Right lobe of liver (tissue), 6 donors: ENCODE measurements at regions not wholly inside any gene's neighbourhood (a gene's known extent, or its start where the extent isn't known, plus 50 kb on each side); places are given as distances from the start of the nearest gene placed in this dataset.

Source experiments
- ATAC-seq, 4 donors: fragments of 200-7000 bp; cut with Tn5 transposase; one replicate each; pipeline ENCODE4 v1.9.1; 2020; ENCODE audit warnings: mild to moderate bottlenecking in 4 of 4, moderate library complexity in 4 of 4
- DNase-seq, 3 donors: peaks; one replicate each; pipeline ENCODE4 v3.0.0-alpha.2; 2020
- H3K27ac ChIP-seq, 3 donors: fragments of 200-600 bp; one replicate each; pipeline ENCODE4 v1.8.0; 2022
- H3K27me3 ChIP-seq, 2 donors: fragments of 200-600 bp; one replicate each; pipeline ENCODE4 v1.8.0; 2022
- H3K36me3 ChIP-seq, 4 donors: fragments of 200-600 bp; sonication (generic) in 1 of 4; one replicate each; pipeline versions ENCODE4 v1.5.1 to v1.8.0; 2017 to 2022; ENCODE audit warnings: control low read depth in 1 of 4
- H3K4me1 ChIP-seq, 4 donors: fragments of 200-600 bp; sonication (generic) in 1 of 4; one replicate each; pipeline versions ENCODE4 v1.5.1 to v1.8.0; 2017 to 2022; ENCODE audit warnings: control low read depth in 1 of 4
- H3K4me3 ChIP-seq, 3 donors: fragments of 200-600 bp; one replicate each; pipeline ENCODE4 v1.8.0; 2022
- H3K9me3 ChIP-seq, 4 donors: fragments of 200-600 bp; sonication (generic) in 1 of 4; one replicate each; pipeline versions ENCODE4 v1.5.1 to v1.8.0; 2017 to 2022; ENCODE audit warnings: control low read depth in 1 of 4
- POLR2A ChIP-seq: fragments of 450-650 bp; IDR thresholded peaks from one replicate; pipeline ENCODE4 v1.6.1; 2017; ENCODE audit warnings: antibody characterized with exemption, mild to moderate bottlenecking
- WGBS: methylation state at CpG from one replicate; pipeline ENCODE4 v1.1.6; 2018; ENCODE audit warnings: low coverage, low lambda C conversion rate; ENCODE audit not compliant: insufficient coverage; ENCODE audit errors: missing lambda C conversion rate; 5-methylcytosine and 5-hydroxymethylcytosine counted together
- intact Hi-C, 2 donors: fragments of 100-400 bp; cut with DNase I; formaldehyde crosslinking; loops; one replicate each; pipeline versions ENCODE4 v1.11.2 to v1.14.1; 2022
- TF ChIP-seq, protein P1 (sequence below), 4 donors: fragments of 200-600 bp in 3 of 4; fragments of 450-650 bp in 1 of 4; IDR thresholded peaks; one replicate each; pipeline versions ENCODE4 v1.5.1 to v1.8.0; 2016 to 2022; ENCODE audit warnings: antibody characterized with exemption in 4 of 4, mild to moderate bottlenecking in 2 of 4
- donor health status: DM: no; HTN: yes; CAD: no.
- donor health status: DM: no; HTN: no; CAD: no.
- donor health status: DM: no; HTN: no; CAD: no.
- donor health status: DM: no; HTN: yes; CAD: no.
- donor health status: DM: no; HTN: yes; CAD: no.

- TF ChIP-seq POLR2A = no peak
- TF ChIP-seq, protein P1, sequence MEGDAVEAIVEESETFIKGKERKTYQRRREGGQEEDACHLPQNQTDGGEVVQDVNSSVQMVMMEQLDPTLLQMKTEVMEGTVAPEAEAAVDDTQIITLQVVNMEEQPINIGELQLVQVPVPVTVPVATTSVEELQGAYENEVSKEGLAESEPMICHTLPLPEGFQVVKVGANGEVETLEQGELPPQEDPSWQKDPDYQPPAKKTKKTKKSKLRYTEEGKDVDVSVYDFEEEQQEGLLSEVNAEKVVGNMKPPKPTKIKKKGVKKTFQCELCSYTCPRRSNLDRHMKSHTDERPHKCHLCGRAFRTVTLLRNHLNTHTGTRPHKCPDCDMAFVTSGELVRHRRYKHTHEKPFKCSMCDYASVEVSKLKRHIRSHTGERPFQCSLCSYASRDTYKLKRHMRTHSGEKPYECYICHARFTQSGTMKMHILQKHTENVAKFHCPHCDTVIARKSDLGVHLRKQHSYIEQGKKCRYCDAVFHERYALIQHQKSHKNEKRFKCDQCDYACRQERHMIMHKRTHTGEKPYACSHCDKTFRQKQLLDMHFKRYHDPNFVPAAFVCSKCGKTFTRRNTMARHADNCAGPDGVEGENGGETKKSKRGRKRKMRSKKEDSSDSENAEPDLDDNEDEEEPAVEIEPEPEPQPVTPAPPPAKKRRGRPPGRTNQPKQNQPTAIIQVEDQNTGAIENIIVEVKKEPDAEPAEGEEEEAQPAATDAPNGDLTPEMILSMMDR (IDR thresholded peaks at IDR 0.05) = no peak
- H3K4me1 ChIP-seq = no peaks in the 10 kb centered on the region
- H3K4me3 ChIP-seq = no peak overlapping the region
- H3K9me3 ChIP-seq = no peaks in the 10 kb centered on the region
- DNase-seq = no peak
- H3K36me3 ChIP-seq = no peaks in the 10 kb centered on the region
- 61% methylated on average over 2 of the region's 2 CpGs for WGBS
- no peak overlapping the region for H3K27ac ChIP-seq
- no peaks in the 10 kb centered on the region for H3K27me3 ChIP-seq
- ATAC-seq = no peak
- intact Hi-C loops = no loop called here
Measured at GRCh38 chr5:117110548-117110947, 535.9 kb upstream of the SEMA6A start.

GRCh38 chr5:117107859-117108258 lies 533.2 kb upstream of the SEMA6A start:
- no peaks in the 10 kb centered on the region for H3K4me1 ChIP-seq
- TF ChIP-seq, protein P1 (IDR thresholded peaks at IDR 0.05) = no peak
- no peak for TF ChIP-seq POLR2A
- no peak for DNase-seq
- no peak overlapping the region for H3K27ac ChIP-seq
- no peaks in the 10 kb centered on the region for H3K27me3 ChIP-seq
- intact Hi-C loops = no loop called here
- no peak overlapping the region for H3K4me3 ChIP-seq
- no peaks in the 10 kb centered on the region for H3K36me3 ChIP-seq
- no peak for ATAC-seq
- 38% methylated on average over 3 of the region's 3 CpGs for WGBS
- H3K9me3 ChIP-seq = no peaks in the 10 kb centered on the region

DNA sequence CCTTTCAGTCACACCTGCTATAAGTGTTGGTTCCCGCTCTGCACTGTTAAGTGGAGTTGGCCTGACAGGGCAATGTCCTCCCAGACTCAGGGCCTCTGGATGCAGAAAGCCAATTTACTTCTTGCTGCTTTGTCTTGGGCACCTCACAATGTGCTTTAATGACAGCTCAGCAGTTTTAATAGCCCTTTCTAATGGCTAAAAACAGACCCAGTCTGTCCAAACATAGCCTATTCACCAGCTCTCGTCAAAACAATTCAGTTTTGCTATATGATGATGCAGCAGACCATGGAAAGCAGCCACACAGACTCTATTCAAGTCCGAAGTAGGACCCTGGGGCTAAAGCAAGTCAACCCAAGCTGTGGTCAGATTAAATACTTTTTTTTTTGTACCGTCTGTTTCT lies 529.1 kb upstream of the SEMA6A start:
- no peak overlapping the region for H3K27ac ChIP-seq
- H3K27me3 ChIP-seq = no peaks in the 10 kb centered on the region
- intact Hi-C loops = no loop called here
- H3K4me3 ChIP-seq = no peak overlapping the region
- H3K36me3 ChIP-seq = no peaks in the 10 kb centered on the region
- H3K4me1 ChIP-seq = no peaks in the 10 kb centered on the region
- TF ChIP-seq POLR2A = no peak
- TF ChIP-seq, protein P1 (IDR thresholded peaks at IDR 0.05) = no peak
- whole genome bisulfite sequencing = 49% methylated on average over 4 of the region's 4 CpGs
- DNase-seq (no peak), ATAC-seq (no peak)
- no peaks in the 10 kb centered on the region for H3K9me3 ChIP-seq

- TF ChIP-seq, protein P1 (IDR thresholded peaks at IDR 0.05) = no peak
- TF ChIP-seq POLR2A = no peak
- Histone ChIP-seq H3K27me3 (no peaks in the 10 kb centered on the region), H3K9me3 (no peaks in the 10 kb centered on the region), H3K4me1 (no peaks in the 10 kb centered on the region), H3K27ac (no peak overlapping the region), H3K4me3 (no peak overlapping the region), H3K36me3 (no peaks in the 10 kb centered on the region)
- intact Hi-C loops = no loop called here
- no peak for DNase-seq
- no peak for ATAC-seq
Measured at GRCh38 chr5:117102591-117102990, 528.0 kb upstream of the SEMA6A start.

- Histone ChIP-seq H3K27ac (no peak overlapping the region), H3K36me3 (no peaks in the 10 kb centered on the region), H3K27me3 (no peaks in the 10 kb centered on the region), H3K4me1 (no peaks in the 10 kb centered on the region), H3K9me3 (no peaks in the 10 kb centered on the region), H3K4me3 (no peak overlapping the region)
- TF ChIP-seq POLR2A = no peak
- TF ChIP-seq, protein P1 (IDR thresholded peaks at IDR 0.05) = no peak
- DNase-seq (no peak), ATAC-seq (no peak)
- intact Hi-C loops = no loop called here
- WGBS = no CpG with 5 or more reads among the region's 1 CpG
Measured at GRCh38 chr5:117100176-117100575, 525.6 kb upstream of the SEMA6A start.
